ENCODE measurements at regions not wholly inside any gene's neighbourhood (a gene's known extent, or its start where the extent isn't known, plus 50 kb on each side); places are given as distances from the start of the nearest gene placed in this dataset.

DNA sequence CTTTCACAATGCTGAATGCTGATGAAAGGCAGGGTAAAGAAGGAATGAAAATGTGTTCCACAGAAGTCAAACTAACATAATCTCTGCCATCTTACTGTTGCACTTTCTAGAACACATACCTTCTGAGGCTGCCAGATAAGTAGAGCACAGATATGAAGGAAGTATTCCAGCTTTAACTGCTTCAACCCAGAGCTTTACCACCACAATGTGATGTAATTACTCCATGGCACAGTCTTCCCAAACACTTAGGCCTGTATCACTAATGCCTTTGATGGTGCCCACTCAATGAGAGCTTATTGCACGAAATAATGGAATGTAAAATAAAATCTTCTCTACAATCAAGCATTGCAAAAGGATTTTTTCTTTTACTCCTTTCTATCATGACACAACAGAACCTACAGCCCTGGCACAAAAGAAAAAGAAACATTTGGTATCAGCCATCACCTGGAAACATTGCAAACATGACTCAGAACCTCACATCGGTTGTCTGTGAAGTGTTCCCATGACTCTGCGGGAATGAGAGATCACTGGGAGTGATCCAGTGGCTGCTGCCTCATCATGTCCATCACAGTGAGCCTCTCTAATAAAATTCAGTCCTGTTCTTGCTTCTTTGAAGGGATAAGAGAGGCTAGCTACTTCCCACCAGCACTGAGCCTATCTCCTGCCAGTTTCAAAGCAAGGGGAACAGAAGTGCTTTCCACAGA, 385.8 kb downstream of the EFNA5 start:
- H3K4me3 ChIP-seq (ENCODE audit: low read depth in 1 of 3, low read length in 3 of 3) = no peak overlapping the region
- DNase-seq (ENCODE audit: low spot score) = no peak
- 81% methylated on average over 3 of the region's 3 CpGs for WGBS
- peaks cover 0 to 3% (median 0%) of the 10 kb centered on the region in 4 donors for H3K27me3 ChIP-seq (ENCODE audit: control insufficient read depth in 4 of 4, insufficient read depth in 4 of 4, low read length in 3 of 4)
- H3K9me3 ChIP-seq (ENCODE audit: control insufficient read depth in 4 of 4, low read length in 3 of 4) = no peaks in the 10 kb centered on the region
- H3K4me1 ChIP-seq (ENCODE audit: control insufficient read depth in 4 of 4, insufficient read depth in 4 of 4, low read length in 3 of 4) = no peaks in the 10 kb centered on the region
- no peaks in the 10 kb centered on the region for H3K36me3 ChIP-seq (ENCODE audit: control insufficient read depth in 4 of 4, insufficient read depth in 3 of 4, low read depth in 1 of 4, low read length in 3 of 4)
- TF ChIP-seq FOXA2 (IDR thresholded peaks at IDR 0.05) (no peak), RAD21 (IDR thresholded peaks at IDR 0.05) (no peak), HNF4G (IDR thresholded peaks at IDR 0.05) (no peak), FOXA1 (IDR thresholded peaks at IDR 0.05) (no peak), EGR1 (IDR thresholded peaks at IDR 0.05; ENCODE audit: low read depth in 2 of 2) (no peak), NR2F2 (IDR thresholded peaks at IDR 0.05) (no peak), GABPA (IDR thresholded peaks at IDR 0.05 in 1 of 2, conservative IDR thresholded peaks at IDR 0.05 in 1 of 2) (no peak), SP1 (IDR thresholded peaks at IDR 0.05) (no peak), RXRA (IDR thresholded peaks at IDR 0.05) (no peak), HNF4A (conservative IDR thresholded peaks at IDR 0.05) (no peak), YY1 (IDR thresholded peaks at IDR 0.05) (no peak), JUND (IDR thresholded peaks at IDR 0.05) (no peak), TAF1 (conservative IDR thresholded peaks at IDR 0.05) (no peak)
- TF ChIP-seq, protein P1, sequence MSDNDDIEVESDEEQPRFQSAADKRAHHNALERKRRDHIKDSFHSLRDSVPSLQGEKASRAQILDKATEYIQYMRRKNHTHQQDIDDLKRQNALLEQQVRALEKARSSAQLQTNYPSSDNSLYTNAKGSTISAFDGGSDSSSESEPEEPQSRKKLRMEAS (IDR thresholded peaks at IDR 0.05) = no peak
- TF ChIP-seq, protein P2, sequence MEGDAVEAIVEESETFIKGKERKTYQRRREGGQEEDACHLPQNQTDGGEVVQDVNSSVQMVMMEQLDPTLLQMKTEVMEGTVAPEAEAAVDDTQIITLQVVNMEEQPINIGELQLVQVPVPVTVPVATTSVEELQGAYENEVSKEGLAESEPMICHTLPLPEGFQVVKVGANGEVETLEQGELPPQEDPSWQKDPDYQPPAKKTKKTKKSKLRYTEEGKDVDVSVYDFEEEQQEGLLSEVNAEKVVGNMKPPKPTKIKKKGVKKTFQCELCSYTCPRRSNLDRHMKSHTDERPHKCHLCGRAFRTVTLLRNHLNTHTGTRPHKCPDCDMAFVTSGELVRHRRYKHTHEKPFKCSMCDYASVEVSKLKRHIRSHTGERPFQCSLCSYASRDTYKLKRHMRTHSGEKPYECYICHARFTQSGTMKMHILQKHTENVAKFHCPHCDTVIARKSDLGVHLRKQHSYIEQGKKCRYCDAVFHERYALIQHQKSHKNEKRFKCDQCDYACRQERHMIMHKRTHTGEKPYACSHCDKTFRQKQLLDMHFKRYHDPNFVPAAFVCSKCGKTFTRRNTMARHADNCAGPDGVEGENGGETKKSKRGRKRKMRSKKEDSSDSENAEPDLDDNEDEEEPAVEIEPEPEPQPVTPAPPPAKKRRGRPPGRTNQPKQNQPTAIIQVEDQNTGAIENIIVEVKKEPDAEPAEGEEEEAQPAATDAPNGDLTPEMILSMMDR (IDR thresholded peaks at IDR 0.05; ENCODE audit: low read depth, low read length, missing input control) = no peak
- TF ChIP-seq, protein P3, sequence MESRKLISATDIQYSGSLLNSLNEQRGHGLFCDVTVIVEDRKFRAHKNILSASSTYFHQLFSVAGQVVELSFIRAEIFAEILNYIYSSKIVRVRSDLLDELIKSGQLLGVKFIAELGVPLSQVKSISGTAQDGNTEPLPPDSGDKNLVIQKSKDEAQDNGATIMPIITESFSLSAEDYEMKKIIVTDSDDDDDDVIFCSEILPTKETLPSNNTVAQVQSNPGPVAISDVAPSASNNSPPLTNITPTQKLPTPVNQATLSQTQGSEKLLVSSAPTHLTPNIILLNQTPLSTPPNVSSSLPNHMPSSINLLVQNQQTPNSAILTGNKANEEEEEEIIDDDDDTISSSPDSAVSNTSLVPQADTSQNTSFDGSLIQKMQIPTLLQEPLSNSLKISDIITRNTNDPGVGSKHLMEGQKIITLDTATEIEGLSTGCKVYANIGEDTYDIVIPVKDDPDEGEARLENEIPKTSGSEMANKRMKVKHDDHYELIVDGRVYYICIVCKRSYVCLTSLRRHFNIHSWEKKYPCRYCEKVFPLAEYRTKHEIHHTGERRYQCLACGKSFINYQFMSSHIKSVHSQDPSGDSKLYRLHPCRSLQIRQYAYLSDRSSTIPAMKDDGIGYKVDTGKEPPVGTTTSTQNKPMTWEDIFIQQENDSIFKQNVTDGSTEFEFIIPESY (IDR thresholded peaks at IDR 0.05) = no peak
- TF ChIP-seq, protein P4, sequence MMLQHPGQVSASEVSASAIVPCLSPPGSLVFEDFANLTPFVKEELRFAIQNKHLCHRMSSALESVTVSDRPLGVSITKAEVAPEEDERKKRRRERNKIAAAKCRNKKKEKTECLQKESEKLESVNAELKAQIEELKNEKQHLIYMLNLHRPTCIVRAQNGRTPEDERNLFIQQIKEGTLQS (IDR thresholded peaks at IDR 0.05) = no peak
- TF ChIP-seq, protein P5, sequence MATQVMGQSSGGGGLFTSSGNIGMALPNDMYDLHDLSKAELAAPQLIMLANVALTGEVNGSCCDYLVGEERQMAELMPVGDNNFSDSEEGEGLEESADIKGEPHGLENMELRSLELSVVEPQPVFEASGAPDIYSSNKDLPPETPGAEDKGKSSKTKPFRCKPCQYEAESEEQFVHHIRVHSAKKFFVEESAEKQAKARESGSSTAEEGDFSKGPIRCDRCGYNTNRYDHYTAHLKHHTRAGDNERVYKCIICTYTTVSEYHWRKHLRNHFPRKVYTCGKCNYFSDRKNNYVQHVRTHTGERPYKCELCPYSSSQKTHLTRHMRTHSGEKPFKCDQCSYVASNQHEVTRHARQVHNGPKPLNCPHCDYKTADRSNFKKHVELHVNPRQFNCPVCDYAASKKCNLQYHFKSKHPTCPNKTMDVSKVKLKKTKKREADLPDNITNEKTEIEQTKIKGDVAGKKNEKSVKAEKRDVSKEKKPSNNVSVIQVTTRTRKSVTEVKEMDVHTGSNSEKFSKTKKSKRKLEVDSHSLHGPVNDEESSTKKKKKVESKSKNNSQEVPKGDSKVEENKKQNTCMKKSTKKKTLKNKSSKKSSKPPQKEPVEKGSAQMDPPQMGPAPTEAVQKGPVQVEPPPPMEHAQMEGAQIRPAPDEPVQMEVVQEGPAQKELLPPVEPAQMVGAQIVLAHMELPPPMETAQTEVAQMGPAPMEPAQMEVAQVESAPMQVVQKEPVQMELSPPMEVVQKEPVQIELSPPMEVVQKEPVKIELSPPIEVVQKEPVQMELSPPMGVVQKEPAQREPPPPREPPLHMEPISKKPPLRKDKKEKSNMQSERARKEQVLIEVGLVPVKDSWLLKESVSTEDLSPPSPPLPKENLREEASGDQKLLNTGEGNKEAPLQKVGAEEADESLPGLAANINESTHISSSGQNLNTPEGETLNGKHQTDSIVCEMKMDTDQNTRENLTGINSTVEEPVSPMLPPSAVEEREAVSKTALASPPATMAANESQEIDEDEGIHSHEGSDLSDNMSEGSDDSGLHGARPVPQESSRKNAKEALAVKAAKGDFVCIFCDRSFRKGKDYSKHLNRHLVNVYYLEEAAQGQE (IDR thresholded peaks at IDR 0.05) = no peak
- no peak overlapping the region for H3K27ac ChIP-seq (ENCODE audit: low read depth in 1 of 2, low read length in 2 of 2)
- H3K9ac ChIP-seq (ENCODE audit: low read depth in 1 of 2, low read length in 2 of 2) = no peak overlapping the region

Measured in liver (tissue), 8 donors.